ELF-1 (cell line): ENCODE measurements at regions not wholly inside any gene's neighbourhood (a gene's known extent, or its start where the extent isn't known, plus 50 kb on each side); places are given as distances from the start of the nearest gene placed in this dataset.

Source experiments
- DNase-seq: peaks from one replicate; pipeline ENCODE4 v3.0.0-alpha.2; 2016; ENCODE audit warnings: low read depth, low spot score

GRCh38 chr2:116319001-116319400, 1495.5 kb upstream of the DDX18 start:
- DNase-seq = no peak

- DNase-seq = peak; percentile 6
Measured at GRCh38 chr2:116319935-116320334, 1494.6 kb upstream of the DDX18 start.

GRCh38 chr2:116329280-116329679, 1485.2 kb upstream of the DDX18 start:
- no peak for DNase-seq

GRCh38 chr2:116340690-116341089, 1473.8 kb upstream of the DDX18 start:
- no peak for DNase-seq

GRCh38 chr2:116366212-116366611, 1448.3 kb upstream of the DDX18 start:
- no peak for DNase-seq

GRCh38 chr2:116378786-116379185, 1435.7 kb upstream of the DDX18 start:
- DNase-seq = no peak

DNA sequence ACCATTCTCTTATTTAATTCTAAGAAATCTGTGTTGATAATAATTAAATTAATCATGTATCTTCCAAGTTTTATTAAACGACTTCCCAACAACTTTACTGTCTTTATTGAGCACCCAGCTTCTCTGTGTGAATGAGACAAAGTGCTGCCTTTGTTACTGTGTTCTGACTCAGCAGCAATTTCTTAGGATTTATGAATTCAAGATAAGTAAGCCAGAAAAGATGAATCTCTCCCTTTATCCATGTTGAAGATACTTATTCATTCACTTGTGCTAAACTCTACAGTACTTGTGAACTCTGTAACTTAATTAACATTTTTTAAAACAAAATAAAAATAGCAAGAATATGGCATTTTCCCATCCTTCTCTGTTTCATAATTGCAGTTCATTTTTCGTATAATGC, 1403.3 kb upstream of the DDX18 start:
- DNase-seq = no peak

- no peak for DNase-seq
Measured at GRCh38 chr2:116413659-116414058, 1400.8 kb upstream of the DDX18 start.

DNA sequence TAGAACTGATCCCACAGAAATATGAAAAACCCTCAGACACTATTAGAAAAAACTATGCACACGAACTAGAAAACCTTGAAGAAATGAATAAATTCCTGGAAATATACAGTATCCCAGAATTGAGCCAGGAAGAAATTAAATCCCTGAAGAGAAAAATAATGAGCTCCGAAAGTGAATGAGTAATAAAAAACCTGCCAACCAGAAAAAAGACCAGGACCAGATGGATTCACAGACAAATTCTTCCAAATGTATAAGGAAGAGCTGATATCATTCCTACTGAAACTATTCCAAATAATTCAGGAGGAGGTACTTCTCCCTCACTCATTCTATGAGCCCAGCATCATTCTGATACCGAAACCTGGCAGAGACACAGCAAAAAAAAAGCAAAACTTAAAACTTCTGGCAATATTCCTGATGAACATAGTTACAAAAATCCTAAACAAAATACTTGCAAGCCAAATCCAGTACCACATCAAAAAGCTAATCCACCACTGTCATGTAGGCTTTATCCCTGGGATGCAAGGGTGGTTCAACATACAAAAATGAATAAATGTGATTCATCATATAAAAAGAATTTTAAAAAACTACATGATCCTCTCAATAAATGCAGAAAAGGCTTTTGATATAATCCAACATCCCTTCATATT, 1397.6 kb upstream of the DDX18 start:
- DNase-seq = no peak

DNA sequence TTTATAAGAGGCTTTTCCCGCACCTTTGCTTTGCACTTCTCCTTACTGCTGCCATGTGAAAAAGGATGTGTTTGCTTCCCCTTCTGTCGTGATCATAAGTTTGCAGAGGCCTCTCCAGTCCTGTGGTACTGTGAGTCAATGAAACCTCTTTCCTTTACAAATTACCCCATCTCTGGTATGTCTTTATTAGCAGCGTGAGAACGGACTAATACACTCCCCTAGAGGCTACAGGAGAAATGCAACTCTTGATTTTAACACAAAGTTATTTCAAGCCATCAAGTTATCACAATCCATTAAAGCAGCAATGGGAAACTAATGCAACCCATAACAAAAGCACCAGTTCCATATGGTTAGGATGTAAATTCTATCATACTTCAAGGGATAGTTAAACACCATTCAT, 1378.8 kb upstream of the DDX18 start:
- no peak for DNase-seq

DNA sequence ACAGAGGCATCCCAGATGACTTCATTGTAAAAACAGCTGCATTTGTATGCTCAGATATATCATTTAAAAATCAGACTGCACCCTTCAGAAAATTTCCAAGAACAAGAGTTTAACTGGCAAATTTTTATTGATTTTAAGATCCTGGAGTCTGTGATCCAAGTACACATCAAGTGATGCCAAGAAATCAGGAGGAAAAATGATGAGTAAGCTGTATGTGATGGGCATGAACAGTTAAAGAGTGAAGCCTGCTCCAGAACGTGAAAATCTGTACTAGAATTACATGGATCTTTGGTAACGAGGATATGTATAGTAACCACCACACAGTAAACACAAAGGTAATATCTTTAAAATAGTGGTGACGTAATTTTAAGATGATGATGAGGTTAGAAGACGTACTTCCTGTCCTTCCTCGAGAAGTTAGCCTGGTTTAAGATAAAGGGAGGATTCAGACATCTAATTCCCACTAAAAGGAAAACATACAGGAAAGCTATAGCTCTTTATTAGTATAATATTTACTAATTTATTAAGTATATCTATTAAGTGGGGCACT, 1374.3 kb upstream of the DDX18 start:
- no peak for DNase-seq

- DNase-seq = no peak
Measured at GRCh38 chr2:116442418-116442817, 1372.1 kb upstream of the DDX18 start.

- no peak for DNase-seq
Measured at GRCh38 chr2:116444256-116444872, 1370.1 kb upstream of the DDX18 start.

DNA sequence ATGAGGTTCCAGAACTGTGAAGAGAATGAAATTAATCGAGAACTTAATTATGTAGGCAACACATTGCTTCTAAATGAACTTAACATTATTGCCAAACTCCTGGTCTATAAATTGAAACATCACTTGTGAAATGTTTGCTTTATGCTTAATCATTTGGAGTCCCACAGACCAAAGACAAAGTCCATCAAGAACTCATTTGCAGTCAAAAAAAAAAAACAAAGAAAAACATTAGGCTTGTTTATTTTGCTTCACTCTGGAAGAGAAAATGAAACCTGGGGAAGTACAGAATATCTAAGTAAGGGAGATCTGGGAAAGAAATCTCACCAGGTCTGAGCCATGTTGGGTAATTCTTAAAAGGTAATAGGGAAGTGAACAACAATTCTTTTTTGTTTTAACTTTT, 1363.5 kb upstream of the DDX18 start:
- no peak for DNase-seq

DNA sequence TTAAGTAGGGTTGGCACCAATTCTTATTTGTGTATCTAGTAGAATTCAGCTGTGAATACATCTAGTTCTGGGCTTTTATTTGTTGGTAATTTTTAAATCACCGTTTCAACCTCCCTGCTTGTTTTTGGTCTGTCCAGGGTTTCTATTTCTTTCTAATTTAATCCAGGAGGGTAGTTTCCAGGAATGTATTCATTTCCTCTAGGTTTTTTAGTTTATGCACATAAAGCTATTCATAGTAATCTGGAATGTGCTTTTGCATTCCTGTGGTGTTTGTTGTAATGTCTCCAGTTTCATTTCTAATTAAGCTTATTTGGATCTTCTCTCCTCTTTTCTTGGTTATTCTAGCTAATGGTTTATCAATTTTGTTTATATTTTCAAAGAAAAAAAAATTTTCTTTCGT, 1361.8 kb upstream of the DDX18 start:
- DNase-seq = no peak

DNA sequence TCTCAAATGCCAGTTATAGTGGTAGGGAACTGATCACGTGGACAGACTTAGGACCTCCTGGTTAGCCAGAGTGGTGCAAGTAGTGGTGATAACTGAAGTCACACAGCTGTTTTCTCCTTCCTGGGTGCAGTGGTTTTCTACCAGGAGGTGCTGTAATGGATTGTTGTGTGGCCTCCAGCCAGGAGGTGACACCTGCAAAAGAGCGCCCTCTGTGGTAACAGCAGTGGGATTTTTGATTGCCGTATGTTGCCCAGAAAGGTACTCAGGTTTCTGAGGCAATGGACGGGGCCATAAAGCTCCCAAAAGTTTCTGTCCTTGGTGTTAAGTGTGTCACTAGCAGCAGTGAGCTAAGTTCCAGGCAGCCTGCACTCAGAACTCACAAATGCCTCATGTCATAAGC, 1358.1 kb upstream of the DDX18 start:
- peak; percentile 1 for DNase-seq

DNA sequence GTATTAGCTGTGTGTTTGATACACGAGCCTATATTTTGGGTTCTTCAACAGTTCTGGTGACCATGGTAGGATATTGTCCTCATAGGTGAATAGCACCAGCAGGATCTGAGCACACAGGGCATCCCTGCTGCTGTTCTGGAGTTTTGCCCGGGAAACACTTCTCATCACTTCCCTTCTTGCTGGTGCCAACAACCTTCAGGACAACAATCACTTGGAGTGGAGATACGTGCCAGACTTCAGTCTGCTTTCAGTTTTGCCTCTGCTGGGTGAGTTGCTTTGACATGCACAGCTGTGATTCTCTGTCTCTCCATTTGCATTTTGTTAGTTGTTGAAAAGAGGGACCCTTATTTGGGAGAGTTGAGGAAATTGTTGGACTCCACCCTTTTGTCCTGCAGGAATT, 1347.2 kb upstream of the DDX18 start:
- DNase-seq = no peak

GRCh38 chr2:116477229-116477628, 1337.3 kb upstream of the DDX18 start:
- no peak for DNase-seq

GRCh38 chr2:116487336-116487735, 1327.2 kb upstream of the DDX18 start:
- DNase-seq = no peak

GRCh38 chr2:116489292-116489691, 1325.2 kb upstream of the DDX18 start:
- no peak for DNase-seq

DNA sequence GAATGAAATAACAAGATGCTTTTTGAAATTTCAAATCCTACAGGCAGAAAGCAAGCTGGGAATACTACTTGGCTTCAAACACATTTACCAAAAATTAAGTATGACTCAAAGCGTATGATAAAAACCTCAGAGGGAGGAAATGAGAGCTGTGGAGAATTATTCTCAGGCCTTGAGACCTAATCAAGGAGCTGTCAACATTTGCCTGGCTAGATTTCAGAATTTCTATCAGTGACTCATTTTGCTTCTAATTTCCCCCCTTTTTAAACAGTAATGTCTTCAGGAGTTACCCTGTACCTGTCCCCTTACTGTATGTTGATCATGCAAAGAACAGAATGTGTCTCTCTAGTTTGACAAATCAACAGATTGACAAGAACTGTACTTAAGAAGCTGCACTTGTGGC, 1324.5 kb upstream of the DDX18 start:
- DNase-seq = no peak

DNA sequence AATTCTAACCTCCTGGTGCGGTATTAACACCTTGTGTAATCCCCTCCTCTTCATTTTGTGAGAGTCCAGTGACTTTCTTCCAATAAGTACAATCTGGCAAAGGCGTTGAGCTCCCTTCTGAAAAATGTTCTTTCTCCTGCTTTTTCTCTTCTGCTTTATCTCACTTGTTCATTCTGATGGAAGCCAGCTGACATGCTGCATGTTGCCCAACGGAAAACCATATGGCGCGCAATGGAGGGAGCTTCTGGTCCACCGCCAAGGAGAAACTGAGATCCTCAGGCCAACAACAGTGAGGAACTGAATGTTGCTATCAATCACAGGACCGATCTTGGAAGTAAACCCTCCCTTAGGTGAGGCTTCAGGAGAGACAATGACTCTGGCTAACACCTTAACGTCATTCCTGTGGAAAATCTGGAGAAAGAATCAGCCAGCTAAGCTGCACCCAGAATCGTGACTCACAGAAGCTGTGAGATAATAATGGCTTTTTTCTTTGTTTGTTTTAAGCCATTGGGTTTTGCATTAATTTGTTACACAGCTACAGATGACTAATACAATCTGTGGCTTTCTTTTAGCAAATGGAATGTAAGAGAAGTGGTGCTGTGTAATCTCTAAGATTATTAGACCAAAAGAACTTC, 1323.9 kb upstream of the DDX18 start:
- no peak for DNase-seq

GRCh38 chr2:116491292-116491691, 1323.2 kb upstream of the DDX18 start:
- DNase-seq = peak; percentile 19
